Nephron progenitor cell (in vitro differentiated cells): ENCODE measurements at regions not wholly inside any gene's neighbourhood (a gene's known extent, or its start where the extent isn't known, plus 50 kb on each side); places are given as distances from the start of the nearest gene placed in this dataset.
A peak's percentile ranks its signal among the peaks of the same experiment; 100 is the strongest.
"Not testable (repeated sequence)": the region's sequence is repeated elsewhere in the genome, so short reads cannot be mapped to it uniquely, and the experiment has no call there.

Experiments
- DNase-seq: peaks from one replicate; pipeline ENCODE4 v3.0.0; 2021
- H3K27ac Mint-ChIP-seq: 2 replicates; pipeline ENCODE4 v1.8.0; 2021; ENCODE audit warnings: mild to moderate bottlenecking, moderate library complexity, mixed read lengths
- H3K27me3 Mint-ChIP-seq: 2 replicates; pipeline ENCODE4 v1.8.0; 2021; ENCODE audit warnings: mild to moderate bottlenecking, low read depth, mixed read lengths; ENCODE audit not compliant: poor library complexity
- H3K36me3 Mint-ChIP-seq: 2 replicates; pipeline ENCODE4 v1.8.0; 2021; ENCODE audit warnings: low read depth, mixed read lengths
- H3K4me1 Mint-ChIP-seq: 2 replicates; pipeline ENCODE4 v1.8.0; 2021; ENCODE audit warnings: mixed read lengths
- H3K4me3 Mint-ChIP-seq: 2 replicates; pipeline ENCODE4 v1.8.0; 2021; ENCODE audit warnings: mild to moderate bottlenecking, moderate library complexity, mixed read lengths
- H3K9me3 Mint-ChIP-seq: 2 replicates; pipeline ENCODE4 v1.8.0; 2021; ENCODE audit warnings: mild to moderate bottlenecking, moderate library complexity, mixed read lengths
- CTCF ChIP-seq: fragments of 200-600 bp; sonication (generic); IDR thresholded peaks from 2 replicates; pipeline ENCODE4 v1.5.0; 2021; ENCODE audit warnings: antibody characterized with exemption

- H3K4me3 Mint-ChIP-seq = no peak overlapping the region
- H3K36me3 Mint-ChIP-seq = no peaks in the 10 kb centered on the region
- no peaks in the 10 kb centered on the region for H3K4me1 Mint-ChIP-seq
- H3K9me3 Mint-ChIP-seq = peaks cover 18% of the 10 kb centered on the region
- H3K27me3 Mint-ChIP-seq = no peaks in the 10 kb centered on the region
- no peak overlapping the region for H3K27ac Mint-ChIP-seq
- no peak for TF ChIP-seq CTCF
- no peak for DNase-seq
Observed at GRCh38 chrX:26574234-26574633, 358.3 kb downstream of the MAGEB5 start.

- no peak for TF ChIP-seq CTCF
- no peaks in the 10 kb centered on the region for H3K36me3 Mint-ChIP-seq
- H3K27me3 Mint-ChIP-seq = no peaks in the 10 kb centered on the region
- H3K27ac Mint-ChIP-seq = no peak overlapping the region
- H3K9me3 Mint-ChIP-seq = peaks cover 16% of the 10 kb centered on the region
- H3K4me3 Mint-ChIP-seq = no peak overlapping the region
- no peaks in the 10 kb centered on the region for H3K4me1 Mint-ChIP-seq
- DNase-seq = no peak
Observed at GRCh38 chrX:26562156-26562555, 346.2 kb downstream of the MAGEB5 start.

GRCh38 chrX:26559855-26560254 is 343.9 kb downstream of the MAGEB5 start:
- no peak for DNase-seq
- no peaks in the 10 kb centered on the region for H3K36me3 Mint-ChIP-seq
- TF ChIP-seq CTCF = no peak

GRCh38 chrX:26558719-26559386 is 342.9 kb downstream of the MAGEB5 start:
- H3K36me3 Mint-ChIP-seq = no peaks in the 10 kb centered on the region
- TF ChIP-seq CTCF = no peak
- no peak overlapping the region for H3K4me3 Mint-ChIP-seq
- H3K27me3 Mint-ChIP-seq = no peaks in the 10 kb centered on the region
- H3K4me1 Mint-ChIP-seq = no peaks in the 10 kb centered on the region
- peaks cover 34% of the 10 kb centered on the region for H3K9me3 Mint-ChIP-seq
- no peak overlapping the region for H3K27ac Mint-ChIP-seq
- DNase-seq = no peak

More at GRCh38 chrX:26559855-26560254, 343.9 kb downstream of the MAGEB5 start:
- no peaks in the 10 kb centered on the region for H3K4me1 Mint-ChIP-seq
- H3K27me3 Mint-ChIP-seq = no peaks in the 10 kb centered on the region
- no peak overlapping the region for H3K4me3 Mint-ChIP-seq
- no peak overlapping the region for H3K27ac Mint-ChIP-seq
- H3K9me3 Mint-ChIP-seq = peaks cover 27% of the 10 kb centered on the region

GRCh38 chrX:26557691-26558321 is 341.8 kb downstream of the MAGEB5 start:
- Mint-ChIP-seq H3K4me1 (no peaks in the 10 kb centered on the region), H3K4me3 (no peak overlapping the region), H3K9me3 (peaks cover 37% of the 10 kb centered on the region), H3K27me3 (no peaks in the 10 kb centered on the region), H3K27ac (no peak overlapping the region), H3K36me3 (no peaks in the 10 kb centered on the region)
- no peak for DNase-seq
- no peak for TF ChIP-seq CTCF

- H3K36me3 Mint-ChIP-seq, DNase-seq, H3K4me3 Mint-ChIP-seq, H3K27me3 Mint-ChIP-seq: not testable (repeated sequence)
- Mint-ChIP-seq H3K4me1 (peaks cover 16% of the 10 kb centered on the region), H3K9me3 (peaks cover 59% of the 10 kb centered on the region), H3K27ac (peak overlapping the region; percentile 56)
Observed at GRCh38 chrX:26525768-26526167, 309.8 kb downstream of the MAGEB5 start.
